Dedifferentiated amniotic fluid mesenchymal stem cell (primary cell): ENCODE measurements at regions not wholly inside any gene's neighbourhood (a gene's known extent, or its start where the extent isn't known, plus 50 kb on each side); places are given as distances from the start of the nearest gene placed in this dataset.
A peak's percentile ranks its signal among the peaks of the same experiment; 100 is the strongest.
"Not testable (repeated sequence)": the region's sequence is repeated elsewhere in the genome, so short reads cannot be mapped to it uniquely, and the experiment has no call there.

Experiments
- DNase-seq: peaks from one replicate; pipeline ENCODE4 v3.0.0-alpha.2; 2016; ENCODE audit errors: extremely low spot score

DNA sequence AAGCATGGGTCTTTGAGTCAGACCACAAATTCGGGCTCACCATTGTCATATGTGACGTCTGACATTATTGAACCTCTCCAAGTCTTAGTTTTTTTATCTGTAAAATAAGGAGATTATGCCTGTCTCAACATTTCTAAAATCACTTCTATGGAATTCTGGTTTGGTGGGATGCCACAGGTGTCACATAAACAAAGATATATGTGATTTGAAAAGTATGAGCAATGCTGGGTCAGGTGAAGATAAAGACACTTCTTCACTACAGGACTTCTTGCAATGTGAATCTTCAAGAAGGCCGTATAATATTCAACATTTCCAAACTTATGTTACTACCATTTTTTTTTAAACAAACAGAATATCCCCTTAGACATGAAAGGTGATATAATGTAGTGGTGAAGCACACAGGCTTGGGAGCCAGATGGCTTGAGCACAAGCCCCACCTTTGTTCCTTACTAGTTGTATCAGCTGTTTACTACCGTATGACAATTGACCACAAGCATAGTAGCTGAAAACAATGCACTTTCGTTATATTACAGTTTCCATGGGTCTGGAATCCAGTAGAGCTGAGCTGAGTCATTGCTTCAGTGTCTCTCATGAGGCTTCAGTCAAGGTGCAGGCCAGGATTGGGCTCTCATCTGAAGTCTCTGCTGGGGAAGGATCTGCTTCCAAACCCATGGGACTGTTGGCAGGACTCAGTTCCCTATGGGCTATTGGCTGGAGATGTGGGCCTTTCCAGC lies 87.7 kb downstream of the UTP18 start:
- DNase-seq = no peak

DNA sequence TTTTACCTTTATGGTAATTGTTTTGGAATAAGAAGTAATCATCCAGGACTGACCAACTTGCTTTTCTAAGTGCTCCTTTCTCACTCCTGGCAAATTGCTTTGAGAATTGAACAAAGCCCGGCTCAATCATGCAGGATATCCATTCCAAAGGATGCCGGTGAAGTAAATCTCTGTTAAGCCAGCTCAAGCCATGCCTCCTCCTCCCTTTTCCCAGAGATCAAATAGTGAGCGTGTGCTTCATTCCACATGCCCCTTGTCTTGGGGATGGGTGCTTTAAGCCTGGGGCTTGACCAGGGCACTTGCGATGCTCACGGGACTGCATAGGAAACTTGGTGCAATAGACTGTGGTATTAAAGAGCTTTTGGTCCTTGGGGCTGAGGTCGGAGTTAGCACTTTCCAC lies 90.7 kb downstream of the UTP18 start:
- DNase-seq = no peak

GRCh38 chr17:51351890-51352289 lies 91.5 kb downstream of the UTP18 start:
- peak; percentile 33 for DNase-seq

DNA sequence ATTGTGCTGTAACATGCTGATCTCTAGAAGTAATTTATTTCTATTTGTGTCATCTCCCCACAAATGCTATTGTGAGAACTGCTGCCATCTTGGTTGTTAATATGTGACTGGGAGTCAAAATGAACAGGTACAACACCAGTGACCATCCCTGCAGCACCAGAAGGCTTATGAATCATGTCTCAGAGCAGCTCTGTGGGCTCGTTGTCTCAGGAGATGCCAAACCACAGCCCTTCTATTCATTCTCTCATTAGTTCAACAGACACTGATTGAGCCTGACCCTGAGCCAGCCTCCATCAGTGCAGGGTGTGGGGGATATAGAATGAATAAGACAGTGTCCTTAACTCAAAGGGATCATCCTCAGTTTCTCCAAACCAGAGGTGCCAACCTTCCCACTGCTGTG lies 92.5 kb downstream of the UTP18 start:
- no peak for DNase-seq

- no peak for DNase-seq
Observed at GRCh38 chr17:51353296-51353695, 93.0 kb downstream of the UTP18 start.

DNA sequence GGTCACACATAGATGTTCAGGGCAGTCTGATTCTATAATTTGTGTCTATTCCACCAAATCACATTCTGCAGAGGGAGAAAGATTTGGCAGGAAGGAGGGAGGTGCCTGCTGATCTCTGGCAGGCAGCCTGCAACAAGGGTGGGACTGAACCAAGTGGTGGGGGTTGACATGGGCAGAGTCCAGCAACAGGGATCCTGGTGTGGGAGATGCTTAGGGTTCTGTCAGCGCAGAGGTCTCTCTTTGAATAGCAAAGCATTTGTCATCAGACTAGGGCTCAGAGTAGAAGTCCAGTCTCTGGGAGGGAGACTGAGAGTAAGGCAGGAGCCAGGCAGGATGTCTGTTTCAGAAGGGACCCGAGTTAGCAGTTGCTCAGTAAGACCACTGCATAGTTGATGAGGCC lies 94.6 kb downstream of the UTP18 start:
- DNase-seq = no peak

- DNase-seq = no peak
Observed at GRCh38 chr17:51355441-51356410, 95.4 kb downstream of the UTP18 start.

DNA sequence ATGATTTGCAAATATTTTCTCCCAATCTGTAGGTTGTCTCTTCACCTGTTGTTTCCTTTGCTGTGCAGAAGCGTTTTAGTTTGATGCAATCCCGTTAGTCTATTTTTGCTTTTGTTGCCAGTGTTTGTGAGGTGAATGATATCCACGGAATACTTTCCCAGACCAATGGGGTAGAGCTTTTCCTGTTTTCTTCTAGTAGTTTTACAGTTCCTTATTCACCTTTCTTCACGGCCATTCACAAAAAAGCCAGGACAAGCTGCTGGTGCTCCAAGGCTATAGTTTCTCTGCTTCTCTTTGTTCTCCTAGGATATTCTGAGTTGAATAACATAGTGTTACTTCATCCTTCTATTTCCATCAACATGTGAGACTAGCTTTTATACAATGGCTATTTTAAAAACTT lies 98.7 kb downstream of the UTP18 start:
- no peak for DNase-seq

DNA sequence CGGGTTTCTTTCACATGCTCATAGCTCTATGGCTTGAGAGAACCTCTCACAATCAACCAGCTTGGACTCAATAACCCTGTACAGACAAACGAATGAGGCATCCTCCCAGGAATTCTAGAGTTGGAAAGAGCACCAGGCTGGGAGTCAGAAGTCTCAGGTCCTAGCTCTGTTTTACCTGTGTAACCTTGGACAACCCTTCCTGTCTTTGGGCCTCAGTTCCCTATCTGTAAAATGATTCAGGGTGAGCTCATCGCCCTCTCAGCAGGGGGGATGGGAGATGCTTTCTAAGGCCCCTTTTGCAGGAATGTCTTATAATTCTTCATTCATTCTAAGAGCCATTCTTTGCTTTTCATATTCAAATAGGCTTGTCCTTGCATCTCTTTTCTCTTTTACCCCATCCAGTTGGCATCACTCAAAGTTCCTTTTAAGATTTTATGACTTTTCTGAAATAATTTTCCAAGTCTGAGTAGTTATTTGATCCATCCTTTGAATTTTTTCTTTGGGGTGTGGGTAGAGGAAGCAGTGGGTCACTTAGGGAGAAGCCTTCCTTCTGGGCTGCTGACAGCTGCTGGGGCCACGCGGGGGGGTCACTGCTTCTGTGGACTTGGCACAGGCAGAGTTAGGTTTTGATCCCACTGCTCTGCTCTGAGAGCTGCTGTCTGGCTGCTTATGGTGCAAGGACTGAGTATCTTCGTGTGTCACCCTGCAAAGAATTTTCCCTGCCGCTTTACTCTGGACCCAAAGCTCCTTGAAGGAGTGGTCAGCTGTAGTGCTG lies 102.7 kb downstream of the UTP18 start:
- DNase-seq = no peak

DNA sequence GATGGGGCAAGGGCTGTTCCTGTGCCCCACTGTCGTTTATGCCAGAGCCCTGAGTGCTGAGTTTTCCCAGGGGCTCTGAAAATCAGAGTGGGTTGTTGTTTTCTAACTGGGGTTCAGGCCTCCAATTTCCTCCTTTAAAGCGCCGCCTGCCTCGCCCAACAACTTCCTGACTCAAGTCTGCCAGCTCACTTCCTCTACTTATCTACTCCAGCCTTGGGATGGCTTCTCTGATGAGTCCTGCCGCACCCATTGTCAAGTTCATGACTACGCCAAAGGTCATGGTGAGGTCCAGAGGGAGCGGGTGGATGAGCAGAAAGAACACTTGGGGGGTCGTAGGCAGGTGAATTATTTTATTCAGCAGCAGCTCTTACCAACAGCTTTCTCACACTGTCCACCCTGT lies 104.7 kb downstream of the UTP18 start:
- DNase-seq = no peak

DNA sequence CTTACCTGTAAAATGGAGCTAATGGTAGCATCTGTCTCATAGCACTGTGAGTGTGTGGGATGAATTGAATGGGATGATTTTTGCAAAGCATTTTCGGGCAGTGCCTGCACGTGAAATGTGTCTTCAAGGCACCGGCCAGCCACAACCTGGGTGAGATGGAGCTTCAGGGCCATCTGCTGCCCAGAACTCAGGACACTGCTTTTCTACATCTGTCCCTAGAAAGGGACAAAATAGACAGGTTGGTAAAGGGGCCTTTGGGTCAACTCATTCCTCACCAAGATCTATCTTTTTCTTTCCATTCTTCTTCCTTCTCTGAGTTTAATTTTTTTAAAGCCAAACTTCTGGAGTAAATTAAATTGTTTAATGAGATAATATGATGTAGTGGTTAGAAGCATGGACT lies 106.5 kb downstream of the UTP18 start:
- DNase-seq = no peak

DNA sequence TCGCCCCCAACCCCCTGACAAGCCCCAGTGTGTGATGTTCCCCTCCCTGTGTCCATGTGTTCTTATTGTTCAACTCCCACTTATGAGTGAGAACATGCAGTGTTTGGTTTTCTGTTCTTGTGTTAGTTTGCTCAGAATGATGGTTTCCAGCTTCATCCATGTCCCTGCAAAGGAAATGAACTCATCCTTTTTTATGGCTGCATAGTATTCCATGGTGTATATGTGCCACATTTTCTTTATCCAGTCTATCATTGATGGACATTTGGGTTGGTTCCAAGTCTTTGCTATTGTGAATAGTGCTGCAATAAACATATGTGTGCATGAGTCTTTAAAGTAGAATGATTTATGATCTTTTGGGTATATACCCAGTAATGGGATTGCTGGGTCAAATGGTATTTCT lies 107.5 kb downstream of the UTP18 start:
- not testable (repeated sequence) for DNase-seq

DNA sequence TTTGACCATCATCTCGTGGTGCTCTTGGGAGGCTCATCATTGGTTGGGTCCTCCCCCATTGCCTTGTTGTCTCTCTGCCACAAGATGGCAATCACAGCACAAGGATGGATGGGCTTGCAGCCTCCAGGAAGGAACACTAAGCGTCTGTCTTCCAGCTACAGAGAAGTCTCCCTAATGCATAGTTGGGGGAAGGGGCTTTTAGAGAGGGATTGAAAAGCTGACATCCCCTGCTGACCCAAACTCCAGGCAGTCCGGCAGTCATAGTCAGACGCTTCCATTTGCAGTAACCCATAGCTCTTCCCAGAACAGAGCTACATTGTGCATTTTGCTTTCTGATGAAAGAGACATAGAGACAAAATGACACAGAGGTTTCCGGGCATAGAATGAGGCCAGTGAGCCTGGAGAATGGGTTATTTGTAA lies 111.4 kb downstream of the UTP18 start:
- no peak for DNase-seq

GRCh38 chr17:51372345-51373004 lies 112.1 kb downstream of the UTP18 start:
- no peak for DNase-seq

DNA sequence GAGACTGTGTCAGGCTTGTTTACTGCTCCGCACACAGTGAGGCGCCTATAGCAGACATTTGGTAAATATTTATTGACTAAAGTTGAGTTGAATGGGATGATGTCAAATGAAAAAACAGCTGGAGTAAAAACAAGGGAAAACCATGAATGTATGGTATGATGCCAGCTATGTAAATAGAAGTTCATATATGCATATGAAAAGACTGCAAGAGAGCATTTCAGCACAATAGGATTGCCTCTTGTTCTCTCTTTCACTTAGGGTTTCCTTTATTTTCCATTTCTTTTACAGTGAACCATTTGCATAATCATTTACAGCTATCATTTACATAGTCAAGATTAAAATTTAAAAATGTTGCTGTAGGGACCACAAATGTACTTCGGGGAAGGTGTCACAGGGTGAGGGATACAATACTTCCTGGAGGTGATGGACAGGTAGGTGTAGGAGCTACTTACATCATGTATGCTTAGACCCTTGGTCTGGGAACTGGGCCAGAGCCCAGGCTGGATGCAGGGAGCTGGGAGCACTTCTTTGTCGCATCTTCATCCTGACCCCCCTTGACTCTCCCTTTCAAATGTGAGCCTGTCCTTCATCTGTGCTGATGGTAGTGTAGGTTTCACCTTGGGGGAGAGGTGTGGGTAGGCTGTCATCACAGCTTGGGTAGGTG lies 113.3 kb downstream of the UTP18 start:
- no peak for DNase-seq

GRCh38 chr17:51374209-51374608 lies 113.9 kb downstream of the UTP18 start:
- no peak for DNase-seq

DNA sequence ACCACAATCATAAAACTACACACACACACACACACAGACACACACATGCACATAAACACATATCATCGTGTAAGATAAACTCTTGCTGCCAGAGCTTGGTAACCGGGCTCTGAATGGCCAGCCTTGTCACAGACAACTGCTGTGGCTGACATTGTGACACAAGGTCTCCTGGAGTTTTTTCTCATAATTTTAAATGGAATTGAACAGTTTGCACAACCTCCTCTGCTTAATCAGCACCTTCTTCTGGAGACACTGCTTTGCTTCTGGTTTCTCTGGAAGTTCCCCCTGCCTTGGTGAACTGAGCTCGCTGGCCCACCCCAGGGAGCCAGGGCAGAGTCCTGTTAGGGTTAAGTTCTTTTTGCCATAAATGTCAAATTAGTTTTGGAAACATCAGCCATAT lies 115.4 kb downstream of the UTP18 start:
- DNase-seq = no peak

DNA sequence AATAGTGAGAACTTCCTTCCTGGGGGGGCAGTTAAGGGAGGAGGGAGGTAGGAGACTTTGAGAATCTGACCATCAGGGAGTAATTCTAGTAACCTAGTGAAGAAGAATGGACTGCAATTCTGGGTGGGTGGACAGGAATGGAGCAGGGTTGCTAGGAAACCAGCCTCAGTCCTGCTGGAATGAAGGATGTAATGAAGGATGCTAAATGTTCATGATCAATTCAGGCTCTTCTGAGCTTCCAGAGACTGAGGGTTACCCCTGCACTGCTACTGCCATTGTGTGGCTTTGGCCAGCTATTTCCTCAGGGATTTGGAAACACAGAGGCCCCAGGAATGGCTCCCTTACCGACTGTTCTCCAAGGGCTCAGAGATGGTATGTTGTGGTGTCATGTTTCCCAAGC lies 116.4 kb downstream of the UTP18 start:
- DNase-seq = no peak

- no peak for DNase-seq
Observed at GRCh38 chr17:51381262-51381661, 120.9 kb downstream of the UTP18 start.

- DNase-seq = no peak
Observed at GRCh38 chr17:51385208-51385607, 124.9 kb downstream of the UTP18 start.

DNA sequence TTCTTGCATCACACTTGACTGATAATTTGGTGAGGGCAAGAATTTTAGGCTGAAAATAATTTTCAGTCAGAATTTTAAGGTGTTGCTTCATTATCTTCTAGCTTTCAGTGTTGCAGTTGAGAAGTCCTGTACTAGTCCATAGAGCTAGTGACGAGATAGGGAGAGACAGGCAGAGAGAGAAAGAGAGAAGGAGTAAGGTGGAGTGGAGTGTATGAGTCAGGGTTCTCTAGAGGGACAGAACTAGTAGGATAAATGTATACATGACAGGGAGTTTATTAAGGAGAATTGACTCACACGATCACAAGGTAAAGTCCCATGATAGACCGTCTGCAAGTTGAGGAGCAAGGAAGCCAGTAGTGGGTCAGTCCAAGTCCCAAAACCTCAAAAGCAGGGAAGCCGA lies 127.2 kb downstream of the UTP18 start:
- no peak for DNase-seq
